ENCODE measurements at regions not wholly inside any gene's neighbourhood (a gene's known extent, or its start where the extent isn't known, plus 50 kb on each side); places are given as distances from the start of the nearest gene placed in this dataset.

GRCh38 chr10:3588816-3589215, 196.2 kb downstream of the KLF6 start:
- TF ChIP-seq CTCF (IDR thresholded peaks at IDR 0.05; ENCODE audit: insufficient read depth, low read length, missing control alignments), result no peak
- ChIA-PET CTCF (no interaction called here), POLR2A (no interaction called here)
- DNase-seq (ENCODE audit: low read depth, low spot score), result no peak
- no peak overlapping the region for H3K4me3 ChIP-seq (ENCODE audit: low read depth, low read length)

- H3K4me3 ChIP-seq (ENCODE audit: low read depth, low read length), result no peak overlapping the region
- POLR2A ChIA-PET, result no interaction called here
- CTCF ChIA-PET, result no interaction called here
- no peak for TF ChIP-seq CTCF (IDR thresholded peaks at IDR 0.05; ENCODE audit: insufficient read depth, low read length, missing control alignments)
- no peak for DNase-seq (ENCODE audit: low read depth, low spot score)
Measured at GRCh38 chr10:3588346-3588745, 196.7 kb downstream of the KLF6 start.

- ChIA-PET CTCF (no interaction called here), POLR2A (no interaction called here)
Measured at GRCh38 chr10:3584926-3585784, 199.9 kb downstream of the KLF6 start.

GRCh38 chr10:3580565-3580964, 204.4 kb downstream of the KLF6 start:
- CTCF ChIA-PET, result no interaction called here
- no peak for DNase-seq (ENCODE audit: low read depth, low spot score)
- H3K4me3 ChIP-seq (ENCODE audit: low read depth, low read length), result no peak overlapping the region
- POLR2A ChIA-PET, result no interaction called here
- no peak for TF ChIP-seq CTCF (IDR thresholded peaks at IDR 0.05; ENCODE audit: insufficient read depth, low read length, missing control alignments)

More at GRCh38 chr10:3584926-3585784, 199.9 kb downstream of the KLF6 start:
- no peak for DNase-seq (ENCODE audit: low read depth, low spot score)
- H3K4me3 ChIP-seq (ENCODE audit: low read depth, low read length), result no peak overlapping the region
- TF ChIP-seq CTCF (IDR thresholded peaks at IDR 0.05; ENCODE audit: insufficient read depth, low read length, missing control alignments), result no peak

GRCh38 chr10:3579845-3580244, 205.2 kb downstream of the KLF6 start:
- no peak overlapping the region for H3K4me3 ChIP-seq (ENCODE audit: low read depth, low read length)
- no peak for TF ChIP-seq CTCF (IDR thresholded peaks at IDR 0.05; ENCODE audit: insufficient read depth, low read length, missing control alignments)
- ChIA-PET POLR2A (no interaction called here), CTCF (no interaction called here)
- DNase-seq (ENCODE audit: low read depth, low spot score), result no peak

GRCh38 chr10:3578682-3579081, 206.3 kb downstream of the KLF6 start:
- TF ChIP-seq CTCF (IDR thresholded peaks at IDR 0.05; ENCODE audit: insufficient read depth, low read length, missing control alignments), result no peak
- CTCF ChIA-PET, result no interaction called here
- no peak for DNase-seq (ENCODE audit: low read depth, low spot score)
- POLR2A ChIA-PET, result no interaction called here
- no peak overlapping the region for H3K4me3 ChIP-seq (ENCODE audit: low read depth, low read length)

Measured in AG04449 (cell line).